ENCODE measurements at regions not wholly inside any gene's neighbourhood (a gene's known extent, or its start where the extent isn't known, plus 50 kb on each side); places are given as distances from the start of the nearest gene placed in this dataset.

GRCh38 chr5:53219174-53219573 is 109.6 kb upstream of the MOCS2 start:
- DNase-seq = no peak

- no peak for DNase-seq
Observed at GRCh38 chr5:53219610-53220009, 110.1 kb upstream of the MOCS2 start.

- no peak for DNase-seq
Observed at GRCh38 chr5:53233645-53234405, 124.3 kb upstream of the MOCS2 start.

- DNase-seq = no peak
Observed at GRCh38 chr5:53236683-53237082, 127.1 kb upstream of the MOCS2 start.

- no peak for DNase-seq
Observed at GRCh38 chr5:53237876-53238275, 128.3 kb upstream of the MOCS2 start.

GRCh38 chr5:53239301-53239990 is 129.9 kb upstream of the MOCS2 start:
- DNase-seq = no peak

GRCh38 chr5:53240661-53241060 is 131.1 kb upstream of the MOCS2 start:
- no peak for DNase-seq

- DNase-seq = no peak
Observed at GRCh38 chr5:53241572-53241971, 132.0 kb upstream of the MOCS2 start.

GRCh38 chr5:53243403-53243802 is 133.8 kb upstream of the MOCS2 start:
- no peak for DNase-seq

GRCh38 chr5:53246042-53246836 is 136.7 kb upstream of the MOCS2 start:
- no peak for DNase-seq

GRCh38 chr5:53249529-53250200 is 140.1 kb upstream of the MOCS2 start:
- no peak for DNase-seq

GRCh38 chr5:53250201-53250550 is 140.6 kb upstream of the MOCS2 start:
- DNase-seq = no peak

GRCh38 chr5:53253421-53253871 is 143.9 kb upstream of the MOCS2 start:
- no peak for DNase-seq

- DNase-seq = no peak
Observed at GRCh38 chr5:53256746-53257145, 147.2 kb upstream of the MOCS2 start.

GRCh38 chr5:53257806-53258373 is 148.3 kb upstream of the MOCS2 start:
- DNase-seq = no peak

GRCh38 chr5:53259176-53259575 is 149.6 kb upstream of the MOCS2 start:
- DNase-seq = no peak

GRCh38 chr5:53260446-53260845 is 150.9 kb upstream of the MOCS2 start:
- no peak for DNase-seq

GRCh38 chr5:53261245-53261644 is 151.7 kb upstream of the MOCS2 start:
- DNase-seq = no peak

- DNase-seq = no peak
Observed at GRCh38 chr5:53262348-53262970, 152.9 kb upstream of the MOCS2 start.

- no peak for DNase-seq
Observed at GRCh38 chr5:53263151-53263550, 153.6 kb upstream of the MOCS2 start.

GRCh38 chr5:53265043-53265442 is 155.5 kb upstream of the MOCS2 start:
- DNase-seq = no peak
